ENCODE measurements at regions not wholly inside any gene's neighbourhood (a gene's known extent, or its start where the extent isn't known, plus 50 kb on each side); places are given as distances from the start of the nearest gene placed in this dataset.

- H3K36me3 ChIP-seq, result no peaks in the 10 kb centered on the region
- no peak overlapping the region for H3K27ac ChIP-seq
- H3K9me3 ChIP-seq (replicated peaks in 1 of 11), result peaks cover 0 to 14% (median 5%) of the 10 kb centered on the region in 11 experiments; a peak in 11 of 22 replicates
- no peak overlapping the region for H3K4me3 ChIP-seq
- H3K9ac ChIP-seq, result no peak overlapping the region
- no peaks in the 10 kb centered on the region for H3K27me3 ChIP-seq
- no peaks in the 10 kb centered on the region for H4K20me1 ChIP-seq
- TF ChIP-seq Cebpa-rat (IDR thresholded peaks at IDR 0.05), result no peak
- no peaks in the 10 kb centered on the region for H3K4me1 ChIP-seq
- no peak overlapping the region for H3K4me2 ChIP-seq
These were observed 269.5 kb upstream of the PCDH20 start for GRCh38 chr13:61684976-61685681.

- no peak for TF ChIP-seq Cebpa-rat (IDR thresholded peaks at IDR 0.05)
- H3K4me1 ChIP-seq, result no peaks in the 10 kb centered on the region
- no peaks in the 10 kb centered on the region for H4K20me1 ChIP-seq
- no peak overlapping the region for H3K4me3 ChIP-seq
- no peak overlapping the region for H3K27ac ChIP-seq
- no peaks in the 10 kb centered on the region for H3K27me3 ChIP-seq
- H3K9ac ChIP-seq, result no peak overlapping the region
- 0 out of 22 replicates have a peak, but pooled peaks cover 0 to 6% (median 0%) of the 10 kb centered on the region in 11 experiments for H3K9me3 ChIP-seq (replicated peaks in 1 of 11)
- H3K36me3 ChIP-seq, result no peaks in the 10 kb centered on the region
- H3K4me2 ChIP-seq, result no peak overlapping the region
These were observed 257.1 kb upstream of the PCDH20 start for GRCh38 chr13:61672756-61673155.

- Histone ChIP-seq H3K36me3 (no peaks in the 10 kb centered on the region), H3K27me3 (no peaks in the 10 kb centered on the region), H3K27ac (no peak overlapping the region), H3K4me1 (no peaks in the 10 kb centered on the region), H4K20me1 (no peaks in the 10 kb centered on the region), H3K4me3 (no peak overlapping the region), H3K9ac (no peak overlapping the region), H3K4me2 (no peak overlapping the region), H3K9me3 (replicated peaks in 1 of 11) (0 out of 22 replicates have a peak, but pooled peaks cover 0 to 6% (median 0%) of the 10 kb centered on the region in 11 experiments)
- TF ChIP-seq Cebpa-rat (IDR thresholded peaks at IDR 0.05), result no peak
These were observed 254.9 kb upstream of the PCDH20 start for GRCh38 chr13:61670384-61671161.

GRCh38 chr13:61664801-61665705, 249.4 kb upstream of the PCDH20 start:
- H3K4me3 ChIP-seq, result no peak overlapping the region

GRCh38 chr13:61654481-61654880, 238.8 kb upstream of the PCDH20 start:
- Histone ChIP-seq H4K20me1 (no peaks in the 10 kb centered on the region; a peak in 1 of 22 replicates), H3K9ac (no peak overlapping the region), H3K9me3 (replicated peaks in 1 of 11) (no peaks in the 10 kb centered on the region), H3K4me3 (no peak overlapping the region), H3K27ac (no peak overlapping the region), H3K27me3 (no peaks in the 10 kb centered on the region), H3K36me3 (no peaks in the 10 kb centered on the region), H3K4me2 (no peak overlapping the region), H3K4me1 (no peaks in the 10 kb centered on the region)
- no peak for TF ChIP-seq Cebpa-rat (IDR thresholded peaks at IDR 0.05)

More at GRCh38 chr13:61664801-61665705, 249.4 kb upstream of the PCDH20 start:
- H3K27ac ChIP-seq, result no peak overlapping the region
- no peaks in the 10 kb centered on the region for H3K27me3 ChIP-seq
- no peaks in the 10 kb centered on the region for H4K20me1 ChIP-seq
- H3K4me1 ChIP-seq, result no peaks in the 10 kb centered on the region
- H3K9me3 ChIP-seq (replicated peaks in 1 of 11), result no peaks in the 10 kb centered on the region
- TF ChIP-seq Cebpa-rat (IDR thresholded peaks at IDR 0.05), result no peak
- H3K36me3 ChIP-seq, result no peaks in the 10 kb centered on the region
- no peak overlapping the region for H3K4me2 ChIP-seq
- no peak overlapping the region for H3K9ac ChIP-seq

GRCh38 chr13:61648547-61648946, 232.9 kb upstream of the PCDH20 start:
- no peaks in the 10 kb centered on the region for H3K36me3 ChIP-seq
- H3K9ac ChIP-seq, result no peak overlapping the region
- no peak for TF ChIP-seq Cebpa-rat (IDR thresholded peaks at IDR 0.05)
- no peak overlapping the region for H3K27ac ChIP-seq
- H3K27me3 ChIP-seq, result no peaks in the 10 kb centered on the region
- no peaks in the 10 kb centered on the region for H3K9me3 ChIP-seq (replicated peaks in 1 of 11)
- no peak overlapping the region for H3K4me2 ChIP-seq
- H3K4me3 ChIP-seq, result no peak overlapping the region
- no peaks in the 10 kb centered on the region for H3K4me1 ChIP-seq
- H4K20me1 ChIP-seq, result no peaks in the 10 kb centered on the region; a peak in 1 of 22 replicates

- Histone ChIP-seq H3K27me3 (no peaks in the 10 kb centered on the region), H3K9ac (no peak overlapping the region), H3K4me3 (no peak overlapping the region), H3K4me2 (no peak overlapping the region), H3K36me3 (no peaks in the 10 kb centered on the region), H3K27ac (no peak overlapping the region), H4K20me1 (no peaks in the 10 kb centered on the region), H3K4me1 (no peaks in the 10 kb centered on the region), H3K9me3 (replicated peaks in 1 of 11) (0 out of 22 replicates have a peak, but pooled peaks cover 0 to 4% (median 0%) of the 10 kb centered on the region in 11 experiments)
- TF ChIP-seq Cebpa-rat (IDR thresholded peaks at IDR 0.05), result no peak
These were observed 196.5 kb upstream of the PCDH20 start for GRCh38 chr13:61612192-61612591.

- Histone ChIP-seq H3K27me3 (no peaks in the 10 kb centered on the region), H3K4me3 (no peak overlapping the region), H3K27ac (no peak overlapping the region), H4K20me1 (no peaks in the 10 kb centered on the region), H3K4me2 (no peak overlapping the region), H3K4me1 (no peaks in the 10 kb centered on the region), H3K36me3 (no peaks in the 10 kb centered on the region), H3K9me3 (replicated peaks in 1 of 11) (0 out of 22 replicates have a peak, but pooled peaks cover 0 to 4% (median 0%) of the 10 kb centered on the region in 11 experiments), H3K9ac (no peak overlapping the region)
- no peak for TF ChIP-seq Cebpa-rat (IDR thresholded peaks at IDR 0.05)
These were observed 192.5 kb upstream of the PCDH20 start for GRCh38 chr13:61608138-61608537.
